GM23248 (cell line): ENCODE measurements at regions not wholly inside any gene's neighbourhood (a gene's known extent, or its start where the extent isn't known, plus 50 kb on each side); places are given as distances from the start of the nearest gene placed in this dataset.

Experiments
- DNase-seq: peaks from one replicate; pipeline ENCODE4 v3.0.0-alpha.2; 2015
- H2AFZ ChIP-seq: fragments of 200-600 bp; sonication (generic); 2 replicates; pipeline ENCODE4 v1.6.1; 2016; ENCODE audit warnings: antibody characterized with exemption
- H3F3A ChIP-seq: fragments of 200-600 bp; sonication (generic); 2 replicates; pipeline ENCODE4 v1.6.1; 2016; ENCODE audit warnings: mild to moderate bottlenecking, antibody characterized with exemption, mixed run types; ENCODE audit not compliant: insufficient read depth
- H3K27ac ChIP-seq: fragments of 200-600 bp; sonication (generic); 2 replicates; pipeline ENCODE4 v1.5.1; 2016; ENCODE audit warnings: mild to moderate bottlenecking
- H3K27me3 ChIP-seq: fragments of 200-600 bp; sonication (generic); replicated peaks from 2 replicates; pipeline ENCODE4 v1.6.1; 2016; ENCODE audit warnings: mild to moderate bottlenecking; ENCODE audit not compliant: insufficient read depth
- H3K36me3 ChIP-seq: fragments of 200-600 bp; sonication (generic); 2 replicates; pipeline ENCODE4 v1.6.1; 2016; ENCODE audit warnings: low read depth, mild to moderate bottlenecking
- H3K4me1 ChIP-seq: fragments of 200-600 bp; sonication (generic); 2 replicates; pipeline ENCODE4 v1.6.1; 2016; ENCODE audit warnings: mild to moderate bottlenecking; ENCODE audit not compliant: insufficient read depth
- H3K4me2 ChIP-seq: fragments of 200-600 bp; sonication (generic); one replicate; pipeline ENCODE4 v1.6.1; 2016; ENCODE audit warnings: mild to moderate bottlenecking; ENCODE audit not compliant: unreplicated experiment
- H3K4me3 ChIP-seq: fragments of 200-600 bp; sonication (generic); 2 replicates; pipeline ENCODE4 v1.5.1; 2016; ENCODE audit warnings: mild to moderate bottlenecking
- H3K79me2 ChIP-seq: fragments of 200-600 bp; sonication (generic); 2 replicates; pipeline ENCODE4 v1.6.1; 2016; ENCODE audit warnings: mild to moderate bottlenecking; ENCODE audit not compliant: insufficient read depth
- H3K9ac ChIP-seq: fragments of 200-600 bp; sonication (generic); 2 replicates; pipeline ENCODE4 v1.6.1; 2016; ENCODE audit warnings: mild to moderate bottlenecking
- H3K9me2 ChIP-seq: fragments of 200-600 bp; sonication (generic); 2 replicates; pipeline ENCODE4 v1.6.1; 2016; ENCODE audit warnings: mixed run types, mild to moderate bottlenecking, moderate library complexity; ENCODE audit not compliant: insufficient read depth
- H3K9me3 ChIP-seq: fragments of 200-600 bp; sonication (generic); one replicate; pipeline ENCODE4 v1.6.1; 2017; ENCODE audit warnings: low read depth
- H4K20me1 ChIP-seq: fragments of 200-600 bp; sonication (generic); 2 replicates; pipeline ENCODE4 v1.6.0; 2016; ENCODE audit not compliant: insufficient read depth
- EZH2 ChIP-seq: fragments of 200-600 bp; sonication (generic); IDR thresholded peaks from 2 replicates; pipeline ENCODE4 v1.6.1; 2018; ENCODE audit warnings: antibody characterized with exemption, mild to moderate bottlenecking; ENCODE audit not compliant: insufficient read depth, poor library complexity, severe bottlenecking
- EZH2phosphoT487 ChIP-seq: fragments of 200-600 bp; sonication (generic); IDR thresholded peaks from 2 replicates; pipeline ENCODE4 v1.6.1; 2018; ENCODE audit warnings: antibody characterized with exemption, moderate library complexity, mild to moderate bottlenecking, low read depth; ENCODE audit not compliant: insufficient read depth
- WGBS, 2 experiments: methylation state at CpG; one replicate each; pipeline ENCODE4 v1.1.6; 2015 to 2017; ENCODE audit warnings: low lambda C conversion rate in 2 of 2, low coverage in 1 of 2; ENCODE audit errors: missing lambda C conversion rate in 2 of 2; 5-methylcytosine and 5-hydroxymethylcytosine counted together
- in situ Hi-C: fragments of 300-500 bp; cut with MboI; formaldehyde crosslinking; loops from 2 replicates; pipeline ENCODE4 v1.15.0; 2020

DNA sequence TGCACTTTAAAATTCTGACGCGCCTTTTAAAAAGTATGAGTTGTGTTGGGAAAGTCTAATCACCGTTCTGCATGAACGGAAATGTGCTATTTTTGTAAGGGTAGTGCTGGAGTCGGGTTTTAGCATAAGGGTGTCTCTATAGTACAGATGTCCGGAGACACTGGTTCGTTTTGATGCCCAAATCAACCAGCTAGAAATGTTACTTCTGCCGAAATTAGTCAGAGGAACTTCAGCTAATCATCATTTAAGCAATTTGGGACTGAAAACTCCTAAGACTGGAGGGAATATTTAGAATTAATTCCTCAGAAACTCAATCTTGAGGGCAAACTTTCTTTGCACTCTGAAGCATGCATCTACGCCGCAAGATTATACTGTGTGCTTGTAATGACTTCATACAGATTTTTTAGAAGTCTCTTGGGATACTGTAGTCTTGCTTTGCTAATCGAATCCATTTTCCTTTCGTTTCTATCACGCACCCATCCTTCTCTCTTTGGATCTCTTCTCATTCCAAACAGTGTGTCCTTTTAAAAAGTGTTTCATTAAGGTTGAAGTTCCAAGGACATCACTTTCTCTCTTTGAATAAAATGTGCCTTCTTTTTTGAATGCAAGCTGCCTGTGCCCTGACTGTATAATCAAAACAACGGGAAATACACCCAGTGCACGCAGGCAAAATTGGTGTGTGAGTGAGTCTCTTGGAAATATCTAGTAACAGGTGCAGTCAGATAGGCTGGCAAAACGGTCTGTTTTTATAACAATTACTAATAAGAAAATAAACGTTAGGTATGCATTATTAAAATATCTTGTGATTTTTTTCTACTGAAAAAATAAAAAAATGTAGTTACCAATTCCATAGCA is 270.9 kb upstream of the TCF4 start:
- peak overlapping the region; percentile 58 for H3K9ac ChIP-seq
- no peaks in the 10 kb centered on the region for H3K9me3 ChIP-seq
- H3K27ac ChIP-seq: peak overlapping the region; percentile 22; the same call in 1 of the 2 replicates
- H4K20me1 ChIP-seq: no peaks in the 10 kb centered on the region
- peak; percentile 71 for DNase-seq
- H3K27me3 ChIP-seq: no peaks in the 10 kb centered on the region
- H3K4me2 ChIP-seq: peak overlapping the region; percentile 90
- 4 to 5% methylated on average over 17 of the region's 17 CpGs for WGBS, 2 experiments
- H3F3A ChIP-seq: peaks cover 44% of the 10 kb centered on the region
- no peaks in the 10 kb centered on the region for H3K9me2 ChIP-seq
- in situ Hi-C loops: loop anchor here (10.0 to 25.0 kb wide), 2 partner anchors 274 to 703 kb away; partner anchors contain the start of gene TCF4
- no peak for TF ChIP-seq EZH2
- no peak for TF ChIP-seq EZH2phosphoT487
- peaks cover 40% of the 10 kb centered on the region for H3K4me1 ChIP-seq
- no peaks in the 10 kb centered on the region for H3K36me3 ChIP-seq
- H3K4me3 ChIP-seq: peak overlapping the region; percentile 80
- H3K79me2 ChIP-seq: no peaks in the 10 kb centered on the region
- H2AFZ ChIP-seq: peak overlapping the region; percentile 78

DNA sequence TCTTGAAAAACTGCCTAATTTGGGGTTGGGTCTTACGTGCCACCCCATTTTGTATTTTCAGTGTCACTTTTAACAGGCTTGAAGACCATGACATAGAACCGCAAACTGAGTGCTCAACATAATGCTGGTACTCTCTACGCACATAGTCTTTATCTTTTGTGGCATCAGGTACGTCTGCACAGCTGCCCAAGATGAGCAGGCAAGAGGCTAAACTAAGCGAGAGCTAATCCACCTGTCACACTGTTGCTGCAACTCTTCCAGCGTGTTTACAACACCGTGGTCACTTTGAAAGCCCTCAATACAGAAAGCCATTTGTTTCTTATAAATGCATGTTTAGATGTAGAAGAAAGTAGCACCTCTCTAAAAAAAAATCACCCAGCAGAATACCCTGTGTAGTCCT is 270.0 kb upstream of the TCF4 start:
- no peak for DNase-seq
- in situ Hi-C loops: loop anchor here (10.0 to 25.0 kb wide), 2 partner anchors 273 to 704 kb away; partner anchors contain the start of gene TCF4
- Histone ChIP-seq H3K9ac (no peak overlapping the region; the same call in 1 of the 2 replicates), H3K4me2 (peak overlapping the region; percentile 90), H3K4me1 (peaks cover 32% of the 10 kb centered on the region), H3K9me3 (no peaks in the 10 kb centered on the region), H3K27ac (no peak overlapping the region), H3K9me2 (no peaks in the 10 kb centered on the region), H3F3A (peaks cover 44% of the 10 kb centered on the region), H3K36me3 (no peaks in the 10 kb centered on the region), H3K79me2 (no peaks in the 10 kb centered on the region), H4K20me1 (no peaks in the 10 kb centered on the region), H2AFZ (no peak overlapping the region), H3K4me3 (peak overlapping the region; percentile 80), H3K27me3 (no peaks in the 10 kb centered on the region)
- 96 to 98% methylated on average over 7 of the region's 7 CpGs for WGBS, 2 experiments
- no peak for TF ChIP-seq EZH2phosphoT487
- TF ChIP-seq EZH2: no peak

- H4K20me1 ChIP-seq: no peaks in the 10 kb centered on the region
- H3F3A ChIP-seq: peaks cover 44% of the 10 kb centered on the region
- no peak overlapping the region for H3K4me3 ChIP-seq
- in situ Hi-C loops: loop anchor here (10.0 to 25.0 kb wide), 2 partner anchors 273 to 705 kb away; partner anchors contain the start of gene TCF4
- H3K9me3 ChIP-seq: no peaks in the 10 kb centered on the region
- WGBS, 2 experiments: 56 to 61% methylated on average over 2 of the region's 2 CpGs
- peaks cover 32% of the 10 kb centered on the region for H3K4me1 ChIP-seq
- H3K36me3 ChIP-seq: no peaks in the 10 kb centered on the region
- no peak overlapping the region for H3K4me2 ChIP-seq
- H3K9me2 ChIP-seq: no peaks in the 10 kb centered on the region
- no peak for DNase-seq
- H3K27me3 ChIP-seq: no peaks in the 10 kb centered on the region
- no peak overlapping the region for H2AFZ ChIP-seq
- no peaks in the 10 kb centered on the region for H3K79me2 ChIP-seq
- no peak for TF ChIP-seq EZH2phosphoT487
- no peak for TF ChIP-seq EZH2
- no peak overlapping the region for H3K27ac ChIP-seq
- H3K9ac ChIP-seq: no peak overlapping the region
Observed at GRCh38 chr18:55857409-55857808, 269.4 kb upstream of the TCF4 start.

DNA sequence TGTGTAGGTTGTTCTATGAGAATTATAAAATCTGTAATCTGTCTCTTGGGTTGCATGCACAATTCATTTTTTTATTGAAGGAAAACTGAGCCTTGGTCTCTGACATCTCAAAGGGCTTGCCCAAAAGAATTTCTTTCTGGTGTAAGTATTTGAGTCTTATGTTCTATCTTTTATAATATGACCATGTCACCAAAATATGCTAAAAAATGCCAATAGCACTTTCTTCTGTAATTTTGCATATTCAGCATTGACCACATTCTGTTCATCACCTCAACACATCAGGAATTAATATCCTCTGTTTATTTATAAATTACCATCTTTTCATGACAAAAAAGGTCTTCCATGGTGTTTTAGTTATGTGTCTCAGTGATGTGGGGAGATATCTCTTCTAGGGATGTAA is 268.7 kb upstream of the TCF4 start:
- no peaks in the 10 kb centered on the region for H3K9me2 ChIP-seq
- no peak for DNase-seq
- H3K4me3 ChIP-seq: no peak overlapping the region
- H3K4me1 ChIP-seq: peaks cover 32% of the 10 kb centered on the region
- peak overlapping the region; percentile 51 for H3K4me2 ChIP-seq
- H3K27me3 ChIP-seq: no peaks in the 10 kb centered on the region
- peak overlapping the region; percentile 35 for H3K27ac ChIP-seq
- H3K79me2 ChIP-seq: no peaks in the 10 kb centered on the region
- H2AFZ ChIP-seq: no peak overlapping the region
- no peaks in the 10 kb centered on the region for H4K20me1 ChIP-seq
- peaks cover 44% of the 10 kb centered on the region for H3F3A ChIP-seq
- H3K9me3 ChIP-seq: no peaks in the 10 kb centered on the region
- H3K9ac ChIP-seq: no peak overlapping the region
- H3K36me3 ChIP-seq: no peaks in the 10 kb centered on the region
- in situ Hi-C loops: loop anchor here (10.0 to 25.0 kb wide), 2 partner anchors 272 to 706 kb away; partner anchors contain the start of gene TCF4
- TF ChIP-seq EZH2 (no peak), EZH2phosphoT487 (no peak)
